Hepatocyte (in vitro differentiated cells): ENCODE measurements at regions not wholly inside any gene's neighbourhood (a gene's known extent, or its start where the extent isn't known, plus 50 kb on each side); places are given as distances from the start of the nearest gene placed in this dataset.

Experiments
- EZH2 ChIP-seq: fragments of 200-600 bp; sonication (generic); IDR thresholded peaks from 2 replicates; pipeline ENCODE4 v1.6.1; 2016; ENCODE audit warnings: antibody characterized with exemption, mild to moderate bottlenecking, borderline replicate concordance
- TF ChIP-seq, protein P1 (sequence below): fragments of 200-600 bp; sonication (generic); IDR thresholded peaks from 2 replicates; pipeline ENCODE4 v1.5.1; 2016; ENCODE audit warnings: antibody characterized with exemption, mild to moderate bottlenecking; ENCODE audit not compliant: poor library complexity

DNA sequence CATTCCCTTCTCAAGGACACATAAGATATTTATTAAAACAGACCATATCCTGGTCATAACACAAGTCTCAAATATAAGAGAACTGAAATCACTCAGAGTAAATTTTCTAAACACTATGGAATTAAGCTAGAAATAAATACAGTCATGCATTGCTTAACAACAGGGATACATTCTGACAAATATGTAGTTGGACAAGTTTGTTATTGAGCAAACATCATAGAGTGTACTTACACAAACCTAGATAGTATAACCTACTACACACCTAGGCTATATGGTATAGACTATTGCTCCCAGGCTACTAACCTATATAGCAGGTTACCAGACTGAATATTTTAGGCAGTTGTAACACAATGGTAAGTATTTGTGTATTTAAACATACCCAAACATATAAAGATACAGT is 104.0 kb downstream of the MIS18A start:
- TF ChIP-seq, protein P1, sequence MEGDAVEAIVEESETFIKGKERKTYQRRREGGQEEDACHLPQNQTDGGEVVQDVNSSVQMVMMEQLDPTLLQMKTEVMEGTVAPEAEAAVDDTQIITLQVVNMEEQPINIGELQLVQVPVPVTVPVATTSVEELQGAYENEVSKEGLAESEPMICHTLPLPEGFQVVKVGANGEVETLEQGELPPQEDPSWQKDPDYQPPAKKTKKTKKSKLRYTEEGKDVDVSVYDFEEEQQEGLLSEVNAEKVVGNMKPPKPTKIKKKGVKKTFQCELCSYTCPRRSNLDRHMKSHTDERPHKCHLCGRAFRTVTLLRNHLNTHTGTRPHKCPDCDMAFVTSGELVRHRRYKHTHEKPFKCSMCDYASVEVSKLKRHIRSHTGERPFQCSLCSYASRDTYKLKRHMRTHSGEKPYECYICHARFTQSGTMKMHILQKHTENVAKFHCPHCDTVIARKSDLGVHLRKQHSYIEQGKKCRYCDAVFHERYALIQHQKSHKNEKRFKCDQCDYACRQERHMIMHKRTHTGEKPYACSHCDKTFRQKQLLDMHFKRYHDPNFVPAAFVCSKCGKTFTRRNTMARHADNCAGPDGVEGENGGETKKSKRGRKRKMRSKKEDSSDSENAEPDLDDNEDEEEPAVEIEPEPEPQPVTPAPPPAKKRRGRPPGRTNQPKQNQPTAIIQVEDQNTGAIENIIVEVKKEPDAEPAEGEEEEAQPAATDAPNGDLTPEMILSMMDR: no peak
- no peak for TF ChIP-seq EZH2
